ENCODE measurements at regions not wholly inside any gene's neighbourhood (a gene's known extent, or its start where the extent isn't known, plus 50 kb on each side); places are given as distances from the start of the nearest gene placed in this dataset.

GRCh38 chr15:48031466-48031865, 89.3 kb upstream of the SLC24A5 start:
- TF ChIP-seq CTCF (IDR thresholded peaks at IDR 0.05) (no peak), POLR2A (IDR thresholded peaks at IDR 0.05) (no peak)
